ENCODE measurements at regions not wholly inside any gene's neighbourhood (a gene's known extent, or its start where the extent isn't known, plus 50 kb on each side); places are given as distances from the start of the nearest gene placed in this dataset.

- TF ChIP-seq, protein P1, sequence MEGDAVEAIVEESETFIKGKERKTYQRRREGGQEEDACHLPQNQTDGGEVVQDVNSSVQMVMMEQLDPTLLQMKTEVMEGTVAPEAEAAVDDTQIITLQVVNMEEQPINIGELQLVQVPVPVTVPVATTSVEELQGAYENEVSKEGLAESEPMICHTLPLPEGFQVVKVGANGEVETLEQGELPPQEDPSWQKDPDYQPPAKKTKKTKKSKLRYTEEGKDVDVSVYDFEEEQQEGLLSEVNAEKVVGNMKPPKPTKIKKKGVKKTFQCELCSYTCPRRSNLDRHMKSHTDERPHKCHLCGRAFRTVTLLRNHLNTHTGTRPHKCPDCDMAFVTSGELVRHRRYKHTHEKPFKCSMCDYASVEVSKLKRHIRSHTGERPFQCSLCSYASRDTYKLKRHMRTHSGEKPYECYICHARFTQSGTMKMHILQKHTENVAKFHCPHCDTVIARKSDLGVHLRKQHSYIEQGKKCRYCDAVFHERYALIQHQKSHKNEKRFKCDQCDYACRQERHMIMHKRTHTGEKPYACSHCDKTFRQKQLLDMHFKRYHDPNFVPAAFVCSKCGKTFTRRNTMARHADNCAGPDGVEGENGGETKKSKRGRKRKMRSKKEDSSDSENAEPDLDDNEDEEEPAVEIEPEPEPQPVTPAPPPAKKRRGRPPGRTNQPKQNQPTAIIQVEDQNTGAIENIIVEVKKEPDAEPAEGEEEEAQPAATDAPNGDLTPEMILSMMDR (IDR thresholded peaks at IDR 0.05), result no peak
- TF ChIP-seq POLR2A (IDR thresholded peaks at IDR 0.05), result no peak
Observed at GRCh38 chr6:40128127-40128526, 193.9 kb upstream of the MOCS1 start.
